ENCODE measurements at regions not wholly inside any gene's neighbourhood (a gene's known extent, or its start where the extent isn't known, plus 50 kb on each side); places are given as distances from the start of the nearest gene placed in this dataset.
A peak's percentile ranks its signal among the peaks of the same experiment; 100 is the strongest.

DNA sequence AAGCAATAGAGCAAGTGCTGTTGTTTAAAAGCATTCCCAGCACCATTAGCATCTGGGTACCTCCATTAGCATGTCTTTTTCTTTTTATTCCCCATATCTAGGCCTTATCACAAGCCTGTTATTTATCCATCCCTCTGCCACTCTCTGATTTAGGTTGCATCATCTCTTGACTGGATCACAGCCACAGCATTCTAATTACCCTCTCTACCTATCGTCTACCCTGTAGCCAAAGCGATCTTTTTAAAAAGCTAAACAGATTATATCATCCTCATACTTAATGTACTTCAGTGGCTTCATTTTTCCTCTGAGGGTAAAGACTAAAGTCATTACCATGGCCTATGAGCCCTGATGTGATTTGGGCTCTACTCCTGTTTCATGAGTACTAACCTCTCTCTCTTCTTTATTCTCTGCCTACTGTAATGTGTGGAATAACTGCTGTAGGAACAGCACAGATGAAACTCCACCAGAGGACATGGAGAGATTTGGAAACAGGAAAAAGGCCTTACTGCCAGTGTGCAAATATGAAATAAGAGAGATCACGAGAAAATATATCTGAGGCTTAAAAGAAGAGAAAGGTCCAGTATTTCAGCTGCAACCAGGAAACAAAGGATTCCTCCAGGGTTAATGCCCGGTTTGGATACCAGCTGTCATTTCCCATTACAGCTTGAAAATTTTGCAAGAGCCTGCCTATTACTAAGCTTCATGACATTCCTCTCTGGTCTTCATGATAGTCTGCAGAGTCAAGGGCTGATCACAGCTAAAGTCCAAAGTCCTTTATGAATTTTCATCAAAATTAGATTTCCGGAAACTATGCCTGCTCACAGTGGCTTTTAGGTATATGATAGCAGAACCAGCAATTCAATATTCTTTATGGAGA lies 422.5 kb upstream of the PDE3A start:
- no peaks in the 10 kb centered on the region for H3K9me3 ChIP-seq (replicated peaks; ENCODE audit: low read length)
- H3K36me3 ChIP-seq (ENCODE audit: insufficient read depth, low read length): no peaks in the 10 kb centered on the region
- H3K4me3 ChIP-seq (ENCODE audit: low read length): peak overlapping the region; percentile 23
- H3K4me2 ChIP-seq (ENCODE audit: low read length): peak overlapping the region; percentile 66
- H3K9ac ChIP-seq (ENCODE audit: low read depth, low read length): peak overlapping the region; percentile 73
- H3K27me3 ChIP-seq (ENCODE audit: control insufficient read depth, insufficient read depth, low read length): no peaks in the 10 kb centered on the region
- peaks cover 24% of the 10 kb centered on the region for H3K4me1 ChIP-seq (ENCODE audit: control insufficient read depth, insufficient read depth, low read length)

DNA sequence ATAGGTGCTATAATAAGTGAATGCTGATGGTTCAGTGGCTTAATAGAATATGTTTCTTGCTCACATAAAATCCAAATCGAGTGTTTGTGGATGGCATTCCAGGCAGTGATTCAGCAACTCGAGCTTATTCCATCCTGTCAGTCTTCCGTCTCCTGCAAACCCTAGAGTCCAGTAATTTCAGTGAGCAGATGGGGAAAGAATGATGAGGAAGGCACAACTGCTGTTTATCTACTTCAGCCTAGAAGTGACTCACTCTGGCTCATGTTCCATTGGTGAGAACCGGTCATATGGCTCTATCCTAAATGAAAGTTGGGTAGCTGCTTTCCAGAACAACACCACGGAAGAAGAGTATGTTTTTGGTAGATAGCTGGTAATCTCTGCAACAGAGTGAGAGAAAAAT lies 421.8 kb upstream of the PDE3A start:
- no peaks in the 10 kb centered on the region for H3K36me3 ChIP-seq (ENCODE audit: insufficient read depth, low read length)
- peak overlapping the region; percentile 65 for H3K9ac ChIP-seq (ENCODE audit: low read depth, low read length)
- H3K4me3 ChIP-seq (ENCODE audit: low read length): no peak overlapping the region
- H3K4me1 ChIP-seq (ENCODE audit: control insufficient read depth, insufficient read depth, low read length): peaks cover 24% of the 10 kb centered on the region
- no peaks in the 10 kb centered on the region for H3K9me3 ChIP-seq (replicated peaks; ENCODE audit: low read length)
- no peaks in the 10 kb centered on the region for H3K27me3 ChIP-seq (ENCODE audit: control insufficient read depth, insufficient read depth, low read length)
- peak overlapping the region; percentile 66 for H3K4me2 ChIP-seq (ENCODE audit: low read length)

DNA sequence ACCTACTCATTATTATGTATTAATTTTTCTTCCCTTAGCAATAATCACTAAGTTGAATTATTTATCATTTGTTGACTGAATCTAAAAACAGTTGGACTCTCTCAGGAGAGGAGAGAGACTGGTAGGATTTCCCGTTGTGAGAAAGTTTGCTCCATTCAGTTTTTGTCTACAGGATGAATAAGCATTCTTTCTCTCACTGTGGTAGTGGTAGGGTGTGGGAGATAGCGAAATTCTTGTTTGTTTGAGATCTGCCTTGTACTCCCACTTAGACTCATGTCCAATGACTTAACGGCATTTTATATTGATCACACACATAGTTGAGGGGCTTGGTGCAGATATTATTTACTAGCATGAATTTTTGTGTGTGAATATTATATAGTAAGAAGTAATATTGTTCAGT lies 421.0 kb upstream of the PDE3A start:
- peak overlapping the region; percentile 45 for H3K9ac ChIP-seq (ENCODE audit: low read depth, low read length)
- H3K4me1 ChIP-seq (ENCODE audit: control insufficient read depth, insufficient read depth, low read length): peaks cover 24% of the 10 kb centered on the region
- peak overlapping the region; percentile 55 for H3K4me2 ChIP-seq (ENCODE audit: low read length)
- no peak overlapping the region for H3K4me3 ChIP-seq (ENCODE audit: low read length)
- no peaks in the 10 kb centered on the region for H3K9me3 ChIP-seq (replicated peaks; ENCODE audit: low read length)
- no peaks in the 10 kb centered on the region for H3K27me3 ChIP-seq (ENCODE audit: control insufficient read depth, insufficient read depth, low read length)
- H3K36me3 ChIP-seq (ENCODE audit: insufficient read depth, low read length): no peaks in the 10 kb centered on the region

GRCh38 chr12:19951664-19952063 lies 416.7 kb upstream of the PDE3A start:
- Histone ChIP-seq H3K4me3 (ENCODE audit: low read length) (no peak overlapping the region), H3K4me2 (ENCODE audit: low read length) (no peak overlapping the region), H3K9me3 (replicated peaks; ENCODE audit: low read length) (no peaks in the 10 kb centered on the region), H3K9ac (ENCODE audit: low read depth, low read length) (no peak overlapping the region), H3K4me1 (ENCODE audit: control insufficient read depth, insufficient read depth, low read length) (peaks cover 9% of the 10 kb centered on the region), H3K36me3 (ENCODE audit: insufficient read depth, low read length) (no peaks in the 10 kb centered on the region), H3K27me3 (ENCODE audit: control insufficient read depth, insufficient read depth, low read length) (no peaks in the 10 kb centered on the region)

GRCh38 chr12:19953734-19954133 lies 414.6 kb upstream of the PDE3A start:
- Histone ChIP-seq H3K4me2 (ENCODE audit: low read length) (no peak overlapping the region), H3K27me3 (ENCODE audit: control insufficient read depth, insufficient read depth, low read length) (no peaks in the 10 kb centered on the region), H3K9ac (ENCODE audit: low read depth, low read length) (no peak overlapping the region), H3K36me3 (ENCODE audit: insufficient read depth, low read length) (no peaks in the 10 kb centered on the region), H3K4me3 (ENCODE audit: low read length) (no peak overlapping the region), H3K4me1 (ENCODE audit: control insufficient read depth, insufficient read depth, low read length) (peaks cover 10% of the 10 kb centered on the region), H3K9me3 (replicated peaks; ENCODE audit: low read length) (no peaks in the 10 kb centered on the region)

GRCh38 chr12:19954163-19954562 lies 414.2 kb upstream of the PDE3A start:
- no peaks in the 10 kb centered on the region for H3K27me3 ChIP-seq (ENCODE audit: control insufficient read depth, insufficient read depth, low read length)
- no peak overlapping the region for H3K4me2 ChIP-seq (ENCODE audit: low read length)
- no peak overlapping the region for H3K4me3 ChIP-seq (ENCODE audit: low read length)
- H3K9ac ChIP-seq (ENCODE audit: low read depth, low read length): no peak overlapping the region
- H3K4me1 ChIP-seq (ENCODE audit: control insufficient read depth, insufficient read depth, low read length): peaks cover 14% of the 10 kb centered on the region
- H3K36me3 ChIP-seq (ENCODE audit: insufficient read depth, low read length): no peaks in the 10 kb centered on the region
- no peaks in the 10 kb centered on the region for H3K9me3 ChIP-seq (replicated peaks; ENCODE audit: low read length)

GRCh38 chr12:19957308-19958125 lies 410.8 kb upstream of the PDE3A start:
- no peak overlapping the region for H3K4me2 ChIP-seq (ENCODE audit: low read length)
- no peak overlapping the region for H3K4me3 ChIP-seq (ENCODE audit: low read length)
- no peaks in the 10 kb centered on the region for H3K27me3 ChIP-seq (ENCODE audit: control insufficient read depth, insufficient read depth, low read length)
- no peaks in the 10 kb centered on the region for H3K36me3 ChIP-seq (ENCODE audit: insufficient read depth, low read length)
- no peaks in the 10 kb centered on the region for H3K9me3 ChIP-seq (replicated peaks; ENCODE audit: low read length)
- no peak overlapping the region for H3K9ac ChIP-seq (ENCODE audit: low read depth, low read length)
- H3K4me1 ChIP-seq (ENCODE audit: control insufficient read depth, insufficient read depth, low read length): peaks cover 24% of the 10 kb centered on the region

- no peaks in the 10 kb centered on the region for H3K9me3 ChIP-seq (replicated peaks; ENCODE audit: low read length)
- H3K9ac ChIP-seq (ENCODE audit: low read depth, low read length): no peak overlapping the region
- H3K4me3 ChIP-seq (ENCODE audit: low read length): no peak overlapping the region
- H3K4me2 ChIP-seq (ENCODE audit: low read length): no peak overlapping the region
- peaks cover 24% of the 10 kb centered on the region for H3K4me1 ChIP-seq (ENCODE audit: control insufficient read depth, insufficient read depth, low read length)
- H3K27me3 ChIP-seq (ENCODE audit: control insufficient read depth, insufficient read depth, low read length): no peaks in the 10 kb centered on the region
- H3K36me3 ChIP-seq (ENCODE audit: insufficient read depth, low read length): no peaks in the 10 kb centered on the region
Observed at GRCh38 chr12:19958389-19958788, 409.9 kb upstream of the PDE3A start.

DNA sequence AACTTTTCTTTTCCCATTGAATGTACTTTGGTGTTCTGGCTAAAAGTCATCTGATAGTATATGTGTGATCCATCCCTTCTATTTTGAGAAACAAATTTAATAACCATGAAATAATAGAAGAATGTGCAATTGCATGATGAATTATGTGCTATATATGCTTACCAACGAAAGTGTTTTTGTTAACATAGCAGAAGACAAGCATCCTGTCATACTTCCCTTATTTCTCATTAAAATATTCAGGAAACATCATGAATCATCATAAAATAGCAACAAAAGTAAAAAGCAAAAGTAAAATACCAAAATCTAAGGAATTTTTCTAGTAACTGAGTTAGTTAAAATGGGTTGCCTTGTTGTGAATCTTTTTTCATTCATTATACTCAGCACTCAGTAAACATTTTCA lies 409.0 kb upstream of the PDE3A start:
- peak overlapping the region; percentile 29 for H3K4me2 ChIP-seq (ENCODE audit: low read length)

GRCh38 chr12:19960527-19960926 lies 407.8 kb upstream of the PDE3A start:
- Histone ChIP-seq H3K27me3 (ENCODE audit: control insufficient read depth, insufficient read depth, low read length) (no peaks in the 10 kb centered on the region), H3K4me2 (ENCODE audit: low read length) (no peak overlapping the region), H3K36me3 (ENCODE audit: insufficient read depth, low read length) (no peaks in the 10 kb centered on the region), H3K9me3 (replicated peaks; ENCODE audit: low read length) (no peaks in the 10 kb centered on the region), H3K9ac (ENCODE audit: low read depth, low read length) (no peak overlapping the region), H3K4me1 (ENCODE audit: control insufficient read depth, insufficient read depth, low read length) (peaks cover 40% of the 10 kb centered on the region), H3K4me3 (ENCODE audit: low read length) (no peak overlapping the region)

More for the DNA sequence above, 409.0 kb upstream of the PDE3A start:
- H3K36me3 ChIP-seq (ENCODE audit: insufficient read depth, low read length): no peaks in the 10 kb centered on the region
- no peak overlapping the region for H3K4me3 ChIP-seq (ENCODE audit: low read length)
- peaks cover 32% of the 10 kb centered on the region for H3K4me1 ChIP-seq (ENCODE audit: control insufficient read depth, insufficient read depth, low read length)
- no peaks in the 10 kb centered on the region for H3K27me3 ChIP-seq (ENCODE audit: control insufficient read depth, insufficient read depth, low read length)
- H3K9ac ChIP-seq (ENCODE audit: low read depth, low read length): peak overlapping the region; percentile 55
- no peaks in the 10 kb centered on the region for H3K9me3 ChIP-seq (replicated peaks; ENCODE audit: low read length)

DNA sequence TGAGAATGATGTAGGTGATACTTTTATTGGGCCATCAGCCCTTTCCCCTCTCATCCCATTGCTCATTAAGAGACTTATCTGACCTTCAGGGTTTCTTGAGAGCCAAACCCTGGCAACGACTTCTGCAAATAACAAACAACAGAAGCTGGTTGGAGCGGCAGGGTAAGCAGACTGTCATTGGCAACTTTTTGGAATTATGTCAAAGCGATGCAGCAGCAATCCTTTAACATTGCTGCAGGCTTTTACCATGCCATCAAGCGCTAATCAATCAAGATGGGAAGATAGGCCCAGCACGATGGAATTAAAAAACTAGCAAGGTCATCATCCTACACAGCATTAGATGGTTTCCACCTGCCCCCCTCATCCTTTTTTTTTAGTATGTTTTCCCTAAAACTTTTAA lies 406.1 kb upstream of the PDE3A start:
- Histone ChIP-seq H3K9ac (ENCODE audit: low read depth, low read length) (no peak overlapping the region), H3K9me3 (replicated peaks; ENCODE audit: low read length) (no peaks in the 10 kb centered on the region), H3K4me3 (ENCODE audit: low read length) (no peak overlapping the region), H3K4me2 (ENCODE audit: low read length) (no peak overlapping the region), H3K4me1 (ENCODE audit: control insufficient read depth, insufficient read depth, low read length) (peaks cover 45% of the 10 kb centered on the region), H3K27me3 (ENCODE audit: control insufficient read depth, insufficient read depth, low read length) (no peaks in the 10 kb centered on the region), H3K36me3 (ENCODE audit: insufficient read depth, low read length) (no peaks in the 10 kb centered on the region)

Data from skeletal muscle satellite cell (primary cell).